ENCODE measurements at regions not wholly inside any gene's neighbourhood (a gene's known extent, or its start where the extent isn't known, plus 50 kb on each side); places are given as distances from the start of the nearest gene placed in this dataset.
"Not testable (repeated sequence)": the region's sequence is repeated elsewhere in the genome, so short reads cannot be mapped to it uniquely, and the experiment has no call there.

- no peaks in the 10 kb centered on the region for H3K9me3 ChIP-seq (ENCODE audit: control insufficient read depth in 1 of 2, low read length in 2 of 2)
- H3K36me3 ChIP-seq (ENCODE audit: control insufficient read depth in 1 of 2, insufficient read depth in 2 of 2, low read length in 2 of 2) = no peaks in the 10 kb centered on the region
- no peaks in the 10 kb centered on the region for H3K4me1 ChIP-seq (ENCODE audit: control insufficient read depth in 1 of 2, insufficient read depth in 2 of 2, low read length in 2 of 2)
- H3K4me3 ChIP-seq (ENCODE audit: low read depth in 1 of 2, low read length in 2 of 2) = no peak overlapping the region
- H3K27me3 ChIP-seq (ENCODE audit: low read depth, low read length) = no peaks in the 10 kb centered on the region
- H3K27ac ChIP-seq (ENCODE audit: low read length) = no peak overlapping the region
Observed at GRCh38 chr2:144003460-144004075, 516.4 kb downstream of the ZEB2 start.

DNA sequence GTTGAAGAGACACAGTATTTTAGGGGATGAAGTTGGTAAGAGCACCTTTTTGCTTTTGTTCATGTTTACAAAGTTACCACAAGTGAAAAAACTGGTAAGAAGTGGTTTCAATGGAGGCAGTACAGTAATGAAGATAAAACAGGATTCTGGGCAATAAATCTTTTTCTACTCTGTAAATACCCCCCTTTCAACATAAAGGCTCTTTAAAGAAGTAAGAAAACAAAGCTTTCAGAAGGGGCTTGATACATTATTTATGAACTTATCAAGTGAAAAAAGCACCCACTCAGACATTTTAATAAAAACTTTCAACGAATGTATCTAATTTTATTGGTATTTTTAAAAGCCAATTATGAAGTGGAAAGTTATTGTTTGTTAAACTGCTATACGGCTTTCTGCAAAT lies 522.9 kb downstream of the ZEB2 start:
- Histone ChIP-seq H3K36me3 (ENCODE audit: control insufficient read depth in 1 of 2, insufficient read depth in 2 of 2, low read length in 2 of 2) (no peaks in the 10 kb centered on the region), H3K4me1 (ENCODE audit: control insufficient read depth in 1 of 2, insufficient read depth in 2 of 2, low read length in 2 of 2) (no peaks in the 10 kb centered on the region), H3K4me3 (ENCODE audit: low read depth in 1 of 2, low read length in 2 of 2) (no peak overlapping the region), H3K27me3 (ENCODE audit: low read depth, low read length) (no peaks in the 10 kb centered on the region), H3K27ac (ENCODE audit: low read length) (no peak overlapping the region), H3K9me3 (ENCODE audit: control insufficient read depth in 1 of 2, low read length in 2 of 2) (no peaks in the 10 kb centered on the region)

DNA sequence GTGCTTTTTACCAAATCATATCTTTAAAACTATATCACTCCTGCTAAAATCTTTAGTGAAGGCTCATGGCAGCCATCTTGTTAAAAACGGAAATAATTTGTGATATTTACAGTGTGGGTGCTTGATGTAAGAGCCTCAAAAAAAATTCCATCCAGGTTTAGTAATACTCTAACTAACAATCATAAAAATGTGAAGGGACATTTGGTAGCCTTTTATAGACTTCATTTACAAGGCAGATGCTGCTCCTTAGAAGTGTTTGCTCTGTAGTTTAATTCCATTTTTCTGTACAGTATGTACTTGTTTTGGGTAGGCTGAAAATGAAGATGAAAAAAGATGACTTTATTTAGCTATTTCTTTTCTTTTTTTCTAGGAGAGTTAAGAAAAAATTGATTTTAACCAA lies 525.0 kb downstream of the ZEB2 start:
- Histone ChIP-seq H3K27ac (ENCODE audit: low read length) (no peak overlapping the region), H3K36me3 (ENCODE audit: control insufficient read depth in 1 of 2, insufficient read depth in 2 of 2, low read length in 2 of 2) (no peaks in the 10 kb centered on the region), H3K4me3 (ENCODE audit: low read depth in 1 of 2, low read length in 2 of 2) (no peak overlapping the region), H3K9me3 (ENCODE audit: control insufficient read depth in 1 of 2, low read length in 2 of 2) (no peaks in the 10 kb centered on the region), H3K27me3 (ENCODE audit: low read depth, low read length) (no peaks in the 10 kb centered on the region), H3K4me1 (ENCODE audit: control insufficient read depth in 1 of 2, insufficient read depth in 2 of 2, low read length in 2 of 2) (no peaks in the 10 kb centered on the region)

- not testable (repeated sequence) for H3K9me3 ChIP-seq (ENCODE audit: control insufficient read depth in 1 of 2, low read length in 2 of 2); H3K27me3 ChIP-seq (ENCODE audit: low read depth, low read length); H3K4me1 ChIP-seq (ENCODE audit: control insufficient read depth in 1 of 2, insufficient read depth in 2 of 2, low read length in 2 of 2); H3K36me3 ChIP-seq (ENCODE audit: control insufficient read depth in 1 of 2, insufficient read depth in 2 of 2, low read length in 2 of 2); H3K4me3 ChIP-seq (ENCODE audit: low read depth in 1 of 2, low read length in 2 of 2); H3K27ac ChIP-seq (ENCODE audit: low read length)
Observed at GRCh38 chr2:143991596-143991995, 528.3 kb downstream of the ZEB2 start.

DNA sequence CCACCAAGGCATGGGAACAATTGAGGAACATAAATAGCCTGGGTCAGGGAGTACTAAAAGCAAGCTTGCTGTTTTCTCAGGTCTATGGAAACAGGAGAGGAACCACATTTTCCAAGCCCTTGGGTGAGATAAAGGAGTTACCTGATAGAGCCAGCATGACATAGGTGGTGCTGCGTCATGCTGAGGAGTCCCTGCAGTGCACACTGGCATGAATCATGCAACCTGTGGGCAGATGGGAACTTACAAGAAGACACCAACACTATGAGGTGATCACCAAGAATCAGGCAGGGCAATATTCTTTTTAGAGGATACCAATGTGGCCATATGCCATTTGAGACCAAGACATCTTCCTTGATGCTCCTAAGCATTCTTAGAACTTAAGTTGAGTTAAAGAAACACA lies 531.8 kb downstream of the ZEB2 start:
- Histone ChIP-seq H3K9me3 (ENCODE audit: control insufficient read depth in 1 of 2, low read length in 2 of 2) (peaks cover 0 to 3% of the 10 kb centered on the region in 2 donors), H3K4me3 (ENCODE audit: low read depth in 1 of 2, low read length in 2 of 2) (no peak overlapping the region), H3K27ac (ENCODE audit: low read length) (no peak overlapping the region), H3K27me3 (ENCODE audit: low read depth, low read length) (no peaks in the 10 kb centered on the region), H3K4me1 (ENCODE audit: control insufficient read depth in 1 of 2, insufficient read depth in 2 of 2, low read length in 2 of 2) (no peaks in the 10 kb centered on the region), H3K36me3 (ENCODE audit: control insufficient read depth in 1 of 2, insufficient read depth in 2 of 2, low read length in 2 of 2) (no peaks in the 10 kb centered on the region)

GRCh38 chr2:143981428-143981827 lies 538.5 kb downstream of the ZEB2 start:
- no peaks in the 10 kb centered on the region for H3K36me3 ChIP-seq (ENCODE audit: control insufficient read depth in 1 of 2, insufficient read depth in 2 of 2, low read length in 2 of 2)
- H3K4me1 ChIP-seq (ENCODE audit: control insufficient read depth in 1 of 2, insufficient read depth in 2 of 2, low read length in 2 of 2) = no peaks in the 10 kb centered on the region
- no peak overlapping the region for H3K27ac ChIP-seq (ENCODE audit: low read length)
- H3K4me3 ChIP-seq (ENCODE audit: low read depth in 1 of 2, low read length in 2 of 2) = no peak overlapping the region
- peaks cover 0 to 3% of the 10 kb centered on the region in 2 donors for H3K9me3 ChIP-seq (ENCODE audit: control insufficient read depth in 1 of 2, low read length in 2 of 2)
- no peaks in the 10 kb centered on the region for H3K27me3 ChIP-seq (ENCODE audit: low read depth, low read length)

- Histone ChIP-seq H3K4me1 (ENCODE audit: control insufficient read depth in 1 of 2, insufficient read depth in 2 of 2, low read length in 2 of 2) (no peaks in the 10 kb centered on the region), H3K27me3 (ENCODE audit: low read depth, low read length) (no peaks in the 10 kb centered on the region), H3K9me3 (ENCODE audit: control insufficient read depth in 1 of 2, low read length in 2 of 2) (no peaks in the 10 kb centered on the region), H3K36me3 (ENCODE audit: control insufficient read depth in 1 of 2, insufficient read depth in 2 of 2, low read length in 2 of 2) (no peaks in the 10 kb centered on the region), H3K27ac (ENCODE audit: low read length) (no peak overlapping the region), H3K4me3 (ENCODE audit: low read depth in 1 of 2, low read length in 2 of 2) (no peak overlapping the region)
Observed at GRCh38 chr2:143977356-143977755, 542.6 kb downstream of the ZEB2 start.

- no peaks in the 10 kb centered on the region for H3K4me1 ChIP-seq (ENCODE audit: control insufficient read depth in 1 of 2, insufficient read depth in 2 of 2, low read length in 2 of 2)
- H3K4me3 ChIP-seq (ENCODE audit: low read depth in 1 of 2, low read length in 2 of 2) = no peak overlapping the region
- H3K9me3 ChIP-seq (ENCODE audit: control insufficient read depth in 1 of 2, low read length in 2 of 2) = no peaks in the 10 kb centered on the region
- H3K36me3 ChIP-seq (ENCODE audit: control insufficient read depth in 1 of 2, insufficient read depth in 2 of 2, low read length in 2 of 2) = no peaks in the 10 kb centered on the region
- H3K27me3 ChIP-seq (ENCODE audit: low read depth, low read length) = no peaks in the 10 kb centered on the region
- H3K27ac ChIP-seq (ENCODE audit: low read length) = no peak overlapping the region
Observed at GRCh38 chr2:143975216-143975615, 544.7 kb downstream of the ZEB2 start.

GRCh38 chr2:143974262-143974661 lies 545.7 kb downstream of the ZEB2 start:
- Histone ChIP-seq H3K27ac (ENCODE audit: low read length) (no peak overlapping the region), H3K36me3 (ENCODE audit: control insufficient read depth in 1 of 2, insufficient read depth in 2 of 2, low read length in 2 of 2) (no peaks in the 10 kb centered on the region), H3K27me3 (ENCODE audit: low read depth, low read length) (no peaks in the 10 kb centered on the region), H3K4me1 (ENCODE audit: control insufficient read depth in 1 of 2, insufficient read depth in 2 of 2, low read length in 2 of 2) (no peaks in the 10 kb centered on the region), H3K9me3 (ENCODE audit: control insufficient read depth in 1 of 2, low read length in 2 of 2) (no peaks in the 10 kb centered on the region), H3K4me3 (ENCODE audit: low read depth in 1 of 2, low read length in 2 of 2) (no peak overlapping the region)

DNA sequence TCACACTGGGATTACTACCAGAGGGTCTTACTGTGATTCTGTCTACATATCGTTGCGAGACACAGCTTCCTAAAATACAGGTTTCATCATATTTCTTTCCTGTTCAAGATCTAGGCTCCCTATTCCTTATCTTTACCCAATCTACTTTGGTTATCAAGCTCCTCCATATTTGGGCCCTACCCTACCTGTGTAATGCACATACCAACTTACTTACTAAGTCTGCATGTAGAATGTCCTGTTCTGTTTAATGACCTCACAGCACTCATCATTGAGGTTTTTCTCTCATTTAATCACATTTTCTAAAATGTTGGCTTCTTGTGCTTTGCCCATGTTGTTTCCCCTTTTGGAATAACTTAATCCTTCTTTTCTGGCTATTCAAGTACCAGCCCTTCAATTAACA lies 551.1 kb downstream of the ZEB2 start:
- Histone ChIP-seq H3K9me3 (ENCODE audit: control insufficient read depth in 1 of 2, low read length in 2 of 2) (no peaks in the 10 kb centered on the region), H3K27ac (ENCODE audit: low read length) (no peak overlapping the region), H3K36me3 (ENCODE audit: control insufficient read depth in 1 of 2, insufficient read depth in 2 of 2, low read length in 2 of 2) (no peaks in the 10 kb centered on the region), H3K4me1 (ENCODE audit: control insufficient read depth in 1 of 2, insufficient read depth in 2 of 2, low read length in 2 of 2) (no peaks in the 10 kb centered on the region), H3K27me3 (ENCODE audit: low read depth, low read length) (no peaks in the 10 kb centered on the region), H3K4me3 (ENCODE audit: low read depth in 1 of 2, low read length in 2 of 2) (no peak overlapping the region)

DNA sequence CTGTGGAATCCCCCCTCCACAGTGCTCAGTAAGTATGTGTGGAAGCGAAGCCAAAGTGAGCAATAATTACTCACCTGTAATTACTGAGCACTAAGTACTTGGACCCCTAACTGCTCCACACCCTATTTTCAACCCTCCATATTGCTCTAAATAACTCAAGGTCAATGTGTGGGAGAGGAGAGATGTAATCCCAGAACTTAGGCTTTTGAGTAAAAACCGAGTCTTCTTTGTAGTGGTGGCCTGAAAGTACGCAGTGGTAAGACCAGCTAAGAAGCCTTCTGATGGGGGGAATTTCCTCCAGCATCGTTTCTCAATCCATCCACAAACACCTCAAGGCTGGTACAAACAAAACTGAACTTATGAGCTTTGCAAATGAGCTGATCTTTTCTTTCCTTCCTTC lies 551.6 kb downstream of the ZEB2 start:
- H3K4me3 ChIP-seq (ENCODE audit: low read depth in 1 of 2, low read length in 2 of 2) = no peak overlapping the region
- no peaks in the 10 kb centered on the region for H3K27me3 ChIP-seq (ENCODE audit: low read depth, low read length)
- no peaks in the 10 kb centered on the region for H3K36me3 ChIP-seq (ENCODE audit: control insufficient read depth in 1 of 2, insufficient read depth in 2 of 2, low read length in 2 of 2)
- H3K9me3 ChIP-seq (ENCODE audit: control insufficient read depth in 1 of 2, low read length in 2 of 2) = no peaks in the 10 kb centered on the region
- H3K27ac ChIP-seq (ENCODE audit: low read length) = no peak overlapping the region
- H3K4me1 ChIP-seq (ENCODE audit: control insufficient read depth in 1 of 2, insufficient read depth in 2 of 2, low read length in 2 of 2) = no peaks in the 10 kb centered on the region

GRCh38 chr2:143965493-143966164 lies 554.3 kb downstream of the ZEB2 start:
- H3K4me3 ChIP-seq (ENCODE audit: low read depth in 1 of 2, low read length in 2 of 2) = no peak overlapping the region
- H3K36me3 ChIP-seq (ENCODE audit: control insufficient read depth in 1 of 2, insufficient read depth in 2 of 2, low read length in 2 of 2) = no peaks in the 10 kb centered on the region
- no peaks in the 10 kb centered on the region for H3K9me3 ChIP-seq (ENCODE audit: control insufficient read depth in 1 of 2, low read length in 2 of 2)
- no peak overlapping the region for H3K27ac ChIP-seq (ENCODE audit: low read length)
- H3K4me1 ChIP-seq (ENCODE audit: control insufficient read depth in 1 of 2, insufficient read depth in 2 of 2, low read length in 2 of 2) = no peaks in the 10 kb centered on the region
- H3K27me3 ChIP-seq (ENCODE audit: low read depth, low read length) = no peaks in the 10 kb centered on the region
